ENCODE measurements at regions not wholly inside any gene's neighbourhood (a gene's known extent, or its start where the extent isn't known, plus 50 kb on each side); places are given as distances from the start of the nearest gene placed in this dataset.

DNA sequence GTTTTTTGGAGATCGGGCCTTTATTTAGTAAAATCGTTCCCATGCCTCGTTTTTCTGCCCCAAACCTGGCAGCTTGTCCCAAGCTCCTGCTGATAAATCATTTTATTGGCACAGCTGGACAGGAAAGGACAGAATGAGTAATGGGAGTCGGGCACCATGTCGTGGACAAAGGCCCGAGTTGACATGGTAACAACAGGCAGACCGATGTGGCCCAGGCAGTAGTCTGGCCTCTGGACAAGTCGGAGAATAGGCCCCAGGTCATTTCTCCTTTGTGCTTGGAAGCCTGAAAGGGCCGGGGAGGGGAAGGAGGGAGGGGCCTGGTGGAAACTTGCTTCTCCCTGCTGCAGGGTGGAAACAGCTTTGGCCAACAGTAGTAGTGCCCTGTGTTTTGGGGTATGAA, 234.9 kb downstream of the SUDS3 start:
- DNase-seq = no peak

DNA sequence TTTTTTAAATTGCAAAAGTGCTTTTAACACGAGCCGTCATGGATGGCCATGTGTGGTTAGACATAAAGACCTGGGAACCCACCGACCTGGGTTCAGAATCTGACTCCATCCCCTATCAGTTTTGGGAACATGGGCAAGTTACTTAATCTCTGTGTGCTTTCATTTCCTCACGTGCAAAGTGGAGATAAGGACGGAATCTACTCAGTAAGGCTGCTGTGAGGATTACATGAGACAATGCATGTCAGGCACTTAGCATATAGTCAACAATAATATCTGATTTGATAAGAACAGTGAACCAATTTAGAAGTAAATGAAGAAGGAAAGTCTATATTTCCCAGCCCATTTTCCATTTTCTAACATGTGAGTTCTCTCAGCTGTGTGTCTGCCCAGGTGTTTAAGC, 235.4 kb downstream of the SUDS3 start:
- DNase-seq = no peak

DNA sequence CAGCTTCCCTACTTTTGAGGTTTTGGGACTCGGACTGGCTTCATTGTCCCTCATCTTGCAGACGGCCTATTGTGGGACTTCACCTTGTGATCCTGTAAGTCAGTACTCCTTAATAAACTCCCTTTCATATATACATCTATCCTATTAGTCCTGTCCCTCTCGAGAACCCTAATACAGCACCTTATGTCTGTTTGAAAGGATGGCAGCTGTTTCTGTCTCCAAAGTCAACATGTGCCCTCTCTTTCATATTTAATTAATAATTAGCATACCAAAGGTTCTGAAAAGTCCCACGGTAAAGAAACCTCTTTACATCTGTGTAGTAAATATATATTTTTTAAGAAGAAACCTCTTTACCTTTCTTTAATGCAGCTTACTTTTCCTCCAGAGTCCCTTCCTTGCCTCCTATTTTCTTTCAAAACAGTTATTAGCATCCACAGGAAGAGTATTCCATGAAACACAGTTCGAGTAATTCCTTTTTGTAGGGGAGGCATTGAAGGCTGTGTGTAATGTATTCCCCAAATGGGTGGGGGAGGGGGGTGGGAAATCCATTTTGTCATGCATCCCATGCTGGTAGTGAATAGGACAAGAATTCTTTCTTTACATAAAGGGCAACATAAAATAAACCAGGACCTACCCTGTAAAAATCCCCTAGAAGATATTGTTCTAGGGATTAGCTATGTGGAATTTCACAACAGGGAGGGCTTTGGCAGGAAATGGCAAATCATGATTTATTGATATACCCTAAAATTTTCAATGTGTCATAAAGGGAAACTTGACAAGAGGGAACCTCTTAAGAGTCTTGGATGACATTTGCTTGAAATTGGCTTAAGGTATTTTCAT, 241.5 kb downstream of the SUDS3 start:
- no peak for DNase-seq

DNA sequence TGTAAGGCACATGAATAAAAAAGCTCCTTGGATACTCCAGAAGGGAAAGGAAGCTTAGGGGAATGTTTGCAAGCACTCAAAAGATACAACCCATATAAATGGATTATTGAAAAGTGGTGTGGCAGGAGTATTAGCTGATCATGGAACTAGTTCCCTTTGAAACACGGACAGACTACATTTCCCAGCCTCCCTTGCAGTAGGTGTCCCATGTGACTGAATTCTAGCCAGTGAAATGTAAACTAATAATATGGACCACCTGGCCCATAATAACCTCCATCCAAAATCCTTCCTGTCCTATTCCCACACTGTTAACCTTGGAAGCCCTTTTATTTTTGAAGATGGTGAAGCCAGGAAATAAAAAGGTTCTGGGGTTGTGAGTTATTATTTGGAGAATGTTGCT, 242.3 kb downstream of the SUDS3 start:
- no peak for DNase-seq

DNA sequence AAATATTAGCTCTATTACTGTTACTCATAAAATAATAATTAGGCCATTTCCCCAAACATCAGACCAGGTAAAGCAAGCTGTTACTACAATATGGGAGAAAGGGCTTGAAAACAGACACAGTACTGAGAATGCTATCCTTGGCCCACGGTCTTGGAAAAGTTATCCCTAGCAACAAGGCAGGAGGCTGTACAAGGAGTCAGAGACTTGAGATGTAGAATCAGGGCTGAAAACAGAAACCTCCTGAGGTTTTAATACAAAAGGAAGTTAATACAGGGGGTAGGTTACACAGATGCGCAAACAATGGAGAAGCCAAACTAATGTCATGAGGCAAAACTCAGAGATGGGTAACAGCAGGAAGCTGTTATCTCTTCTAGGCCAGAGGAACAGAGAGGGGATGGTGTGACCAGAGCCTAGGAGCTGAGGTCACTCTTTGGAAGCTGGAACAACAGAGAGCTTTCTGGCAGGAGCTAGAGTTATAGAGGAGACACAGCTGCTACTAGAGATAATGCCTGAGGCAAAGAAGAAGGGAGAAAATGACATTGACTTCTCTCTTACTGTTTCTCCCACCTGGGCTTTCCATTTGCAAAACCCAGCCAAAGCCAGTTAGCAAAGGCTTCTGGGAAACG, 248.8 kb downstream of the SUDS3 start:
- DNase-seq = no peak

DNA sequence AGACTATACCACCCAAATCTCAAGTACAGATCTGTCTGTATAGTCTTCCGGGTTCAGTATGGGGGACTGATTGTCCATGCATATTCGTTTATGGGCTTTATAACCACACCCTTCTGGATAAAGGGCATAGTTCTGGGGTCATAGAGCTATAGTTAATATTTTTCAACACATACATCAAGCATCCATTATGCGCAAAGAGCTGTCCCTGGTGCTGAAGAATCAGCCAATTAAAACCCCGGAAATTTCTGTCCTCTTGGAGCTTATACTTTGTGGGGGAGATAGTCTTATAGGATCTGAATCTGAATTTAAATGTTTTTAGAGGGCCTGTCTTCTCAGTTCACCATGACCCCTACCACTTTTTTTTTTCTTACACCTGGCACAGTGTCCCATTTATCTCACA, 256.7 kb downstream of the SUDS3 start:
- DNase-seq = no peak

DNA sequence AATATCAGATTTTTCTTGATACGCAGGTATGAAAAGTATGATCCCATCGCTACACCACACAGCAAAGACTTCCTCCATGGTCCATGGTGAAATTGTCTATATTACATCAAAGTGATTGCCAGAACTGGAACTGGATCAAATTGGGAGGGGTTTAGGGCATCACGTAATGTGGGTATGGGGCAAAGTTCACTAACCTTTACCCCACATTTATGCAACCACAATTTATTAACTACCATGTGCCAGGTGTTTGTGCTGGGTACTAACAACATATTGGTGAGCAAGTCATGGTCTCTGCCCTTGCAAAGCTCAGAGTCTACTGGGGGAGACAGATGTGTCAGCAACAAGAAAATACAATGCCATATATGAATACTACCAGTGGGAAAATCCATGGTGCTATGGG, 258.9 kb downstream of the SUDS3 start:
- DNase-seq = no peak

DNA sequence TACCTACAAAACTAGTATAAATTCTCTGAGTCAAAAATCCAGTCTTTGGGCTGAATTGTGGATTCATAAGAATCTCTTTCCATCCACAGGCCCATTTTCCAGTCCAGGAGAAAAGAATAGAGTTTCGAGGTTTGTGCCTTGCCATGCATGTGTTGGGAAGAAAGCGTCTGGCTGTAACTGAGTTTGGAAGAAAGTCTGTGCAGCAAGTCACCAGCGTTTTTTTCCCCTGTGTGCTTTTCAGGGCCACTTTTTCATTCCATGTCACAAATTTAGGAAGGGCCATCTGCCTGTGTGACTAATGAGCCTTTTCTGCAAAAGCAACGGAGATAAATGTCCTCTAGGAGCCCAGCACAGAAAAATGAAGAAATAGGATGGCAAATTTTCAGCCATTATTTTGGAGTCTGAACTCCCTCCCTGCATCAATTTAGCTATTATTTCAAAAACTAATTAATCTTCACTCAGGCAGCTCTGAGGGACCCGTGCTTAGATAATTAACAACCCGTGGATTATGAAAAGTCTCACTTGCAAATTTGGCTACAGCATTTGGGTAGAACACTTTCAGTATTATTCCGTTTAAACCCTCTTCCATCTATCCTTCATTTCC, 261.5 kb downstream of the SUDS3 start:
- no peak for DNase-seq

DNA sequence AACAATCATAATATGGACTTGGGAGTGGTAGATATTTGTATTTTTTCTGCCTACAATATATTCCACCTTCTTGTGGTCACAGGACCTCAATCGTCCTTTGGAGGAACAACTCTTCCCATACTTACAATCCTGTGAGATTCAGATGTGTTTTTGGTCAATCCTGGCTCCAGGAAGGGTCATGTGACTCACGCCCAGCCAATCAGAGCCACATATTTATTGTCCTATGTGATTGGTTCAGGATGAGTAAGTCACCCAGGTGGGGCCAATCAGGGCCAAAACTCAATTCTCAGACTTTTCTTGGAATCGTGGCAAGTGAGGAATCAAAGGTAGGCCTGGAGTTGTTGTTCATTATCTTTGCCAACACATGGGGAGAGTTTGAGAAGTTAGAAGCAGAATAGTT, 264.9 kb downstream of the SUDS3 start:
- DNase-seq = no peak

DNA sequence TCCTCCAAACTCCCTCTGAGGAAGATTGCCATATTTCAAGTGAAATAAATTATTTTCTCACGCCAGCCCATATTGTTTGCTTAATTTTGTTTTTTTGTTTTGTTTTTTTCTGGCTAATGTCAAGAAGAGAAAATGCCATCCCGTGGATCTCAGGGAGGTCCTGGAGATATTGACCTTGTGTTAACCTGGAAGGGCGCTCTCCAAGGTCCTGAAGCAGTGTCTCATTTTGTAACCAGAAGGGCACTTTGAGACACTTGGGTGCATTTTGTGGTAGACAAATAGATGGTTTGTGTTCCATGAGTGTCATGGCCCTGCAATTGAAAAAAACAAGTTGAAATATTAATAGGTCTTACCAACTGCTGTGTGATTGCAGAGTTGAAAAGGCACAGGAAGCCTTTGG, 268.9 kb downstream of the SUDS3 start:
- DNase-seq = no peak

DNA sequence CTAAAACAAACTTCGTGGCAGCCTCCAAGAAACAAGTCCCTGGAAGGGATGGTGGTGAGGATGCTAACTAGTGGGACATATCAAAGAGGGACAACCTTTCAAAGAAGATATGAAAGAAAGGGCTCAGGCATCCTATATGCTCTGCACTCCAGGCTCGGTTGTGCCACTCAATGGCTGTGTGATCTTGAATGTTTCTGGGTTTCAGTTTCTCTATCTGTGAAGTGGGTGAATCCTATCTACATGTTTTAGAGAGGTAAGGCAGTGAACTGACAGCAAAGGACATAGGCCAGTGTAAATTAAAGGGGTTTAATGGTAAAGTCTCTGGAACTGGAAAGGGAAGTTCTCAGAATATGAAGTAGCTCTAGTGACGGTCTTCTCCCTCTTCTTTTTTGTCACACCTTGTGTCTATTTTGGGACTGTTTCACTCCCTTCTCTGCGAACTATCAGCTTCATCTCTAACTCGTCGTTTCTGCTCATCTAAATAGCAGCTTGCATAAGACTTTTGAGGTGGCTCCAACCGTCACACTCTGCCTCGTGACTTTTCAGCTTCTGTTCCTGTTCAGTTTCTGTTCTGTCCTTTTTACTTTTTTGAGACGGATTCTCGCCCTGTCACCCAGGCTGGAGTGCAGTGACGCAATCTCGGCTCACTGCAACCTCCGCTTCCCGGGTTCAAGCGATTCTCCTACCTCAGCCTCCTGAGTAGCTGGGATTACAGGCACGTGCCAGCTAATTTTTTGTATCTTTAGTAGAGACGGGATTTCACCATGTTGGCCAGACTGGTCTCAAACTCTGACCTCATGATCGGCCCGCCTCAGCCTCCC, 273.6 kb downstream of the SUDS3 start:
- DNase-seq = no peak

DNA sequence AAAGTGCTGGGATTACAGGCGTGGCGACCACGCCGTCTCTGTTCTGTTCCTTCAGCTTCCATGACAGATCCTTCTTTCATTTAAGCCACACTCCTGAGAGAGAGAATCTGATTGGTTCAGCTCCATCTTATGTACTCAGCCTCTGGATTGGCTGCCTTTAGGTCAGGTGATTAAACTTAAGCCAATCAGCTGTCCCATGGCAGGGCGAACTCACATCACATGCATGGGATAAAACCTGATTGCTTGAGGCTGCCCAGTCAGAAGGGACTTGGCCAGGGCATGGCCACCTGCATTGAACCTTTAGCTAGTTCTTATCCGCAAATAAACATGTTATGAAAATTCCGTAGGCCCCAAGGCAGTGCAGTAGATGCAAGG, 274.2 kb downstream of the SUDS3 start:
- no peak for DNase-seq

DNA sequence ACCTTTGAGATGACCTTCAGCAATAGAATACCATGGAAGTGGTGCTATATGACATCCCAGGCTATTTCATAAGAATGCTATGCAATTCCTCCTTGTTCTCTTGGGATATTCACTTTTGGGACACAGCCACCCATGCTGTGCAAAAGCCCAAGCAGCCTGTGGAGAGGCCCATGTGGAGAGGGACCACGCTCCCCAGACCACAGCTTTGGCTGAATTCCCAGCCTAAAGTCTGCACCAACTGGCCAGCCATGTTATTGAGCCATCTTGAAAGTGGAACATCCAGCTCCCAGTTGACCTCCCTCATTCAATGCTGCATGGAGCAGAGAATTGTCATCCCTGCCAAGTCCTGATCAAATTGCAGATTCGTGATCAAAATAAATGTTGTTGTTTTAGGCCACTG, 275.1 kb downstream of the SUDS3 start:
- DNase-seq = no peak

DNA sequence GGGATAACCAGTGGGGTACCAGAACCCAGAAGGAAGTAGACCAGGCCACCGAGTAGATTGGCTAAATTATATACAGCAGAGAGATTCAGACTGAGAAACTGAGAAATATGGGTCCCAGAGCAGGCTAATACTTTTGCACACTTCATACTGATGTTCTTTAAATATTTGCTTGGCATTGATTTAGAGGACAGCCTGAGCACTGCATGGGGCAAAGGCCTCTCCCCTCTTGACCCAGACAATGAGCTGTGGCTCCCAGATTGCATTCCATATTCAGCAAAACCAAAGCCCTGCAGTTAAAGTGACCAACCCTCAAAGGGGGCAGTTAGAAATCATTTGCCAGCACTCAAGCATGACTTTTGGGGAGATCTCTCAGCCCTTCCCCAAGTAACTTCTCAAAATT, 279.2 kb downstream of the SUDS3 start:
- no peak for DNase-seq

DNA sequence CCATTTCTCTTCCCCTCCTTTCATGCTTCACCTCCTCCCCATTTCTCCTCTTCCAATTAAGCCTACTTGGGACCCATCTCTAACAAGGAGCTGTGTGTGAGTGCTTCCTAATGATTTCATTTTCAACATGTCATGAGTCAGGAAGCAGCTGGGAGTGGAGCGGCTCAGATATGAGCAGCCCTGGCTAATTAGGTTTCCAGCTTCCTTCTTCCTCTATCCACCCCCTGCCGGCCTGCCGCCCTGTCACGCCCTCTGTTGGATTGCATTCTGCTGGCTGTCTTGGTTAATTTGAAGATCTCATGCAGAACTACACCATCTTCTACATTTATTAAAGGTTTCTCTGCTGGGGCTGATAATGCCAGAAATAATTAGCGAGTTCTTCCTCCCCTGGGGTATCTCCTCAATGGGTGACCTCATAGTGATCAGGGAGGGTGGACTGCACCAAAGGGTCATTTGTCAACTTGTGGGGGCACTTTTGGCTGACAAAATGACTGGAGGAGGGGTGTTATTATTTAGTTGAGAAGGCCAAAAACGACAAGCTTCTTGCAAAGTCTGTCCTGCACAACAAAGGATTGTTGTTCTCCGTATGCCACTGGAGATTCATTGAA, 300.9 kb upstream of the SRRM4 start:
- no peak for DNase-seq

DNA sequence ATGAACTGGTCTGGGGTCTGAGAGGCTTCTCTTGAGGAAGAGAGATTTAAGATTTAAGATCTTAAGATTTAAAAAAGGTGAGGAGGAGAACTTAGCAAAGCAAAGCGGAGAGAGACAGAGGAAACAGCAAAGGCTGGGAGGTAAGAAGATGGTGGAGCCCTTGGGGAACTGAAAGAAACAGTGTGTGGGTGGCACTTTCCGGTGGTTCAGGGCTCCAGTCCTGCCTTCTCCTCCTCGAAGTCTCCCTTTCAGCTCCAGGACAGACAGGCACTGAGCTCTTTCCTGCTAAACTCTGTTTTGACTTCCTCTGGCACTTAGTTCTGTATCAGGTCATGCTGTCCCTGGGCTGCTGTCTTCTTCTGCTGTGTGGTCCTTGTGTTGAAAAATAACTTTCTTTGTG, 298.7 kb upstream of the SRRM4 start:
- no peak for DNase-seq

DNA sequence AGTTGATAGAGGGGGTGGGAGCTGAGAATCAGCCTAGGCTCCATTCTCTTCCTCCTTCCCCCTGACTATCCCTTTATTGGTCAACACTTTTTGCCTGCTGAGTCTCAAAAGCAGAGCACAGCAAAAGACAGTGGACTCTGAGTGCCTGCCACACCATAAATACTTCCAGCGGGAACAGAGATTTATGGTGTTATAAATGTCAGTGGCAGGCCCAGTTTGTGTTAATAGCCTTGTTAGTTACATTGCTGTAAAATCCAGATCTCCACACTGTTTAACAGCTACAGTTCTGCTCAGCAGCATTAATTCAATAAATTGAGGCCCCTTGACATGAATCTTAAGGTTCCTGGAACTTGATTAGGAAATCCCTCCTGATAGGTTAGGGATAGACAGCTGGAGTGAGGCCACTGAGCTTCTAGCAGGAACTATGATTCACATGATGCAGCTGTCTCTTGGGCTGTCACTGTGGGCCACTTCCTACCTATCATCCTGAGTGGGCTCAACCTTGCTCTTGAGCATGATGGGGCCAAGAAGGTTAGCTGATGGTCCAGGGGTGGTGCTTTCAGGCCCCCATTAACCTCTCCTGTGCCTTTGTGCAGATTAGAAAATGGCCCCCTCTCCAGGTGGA, 295.2 kb upstream of the SRRM4 start:
- no peak for DNase-seq

DNA sequence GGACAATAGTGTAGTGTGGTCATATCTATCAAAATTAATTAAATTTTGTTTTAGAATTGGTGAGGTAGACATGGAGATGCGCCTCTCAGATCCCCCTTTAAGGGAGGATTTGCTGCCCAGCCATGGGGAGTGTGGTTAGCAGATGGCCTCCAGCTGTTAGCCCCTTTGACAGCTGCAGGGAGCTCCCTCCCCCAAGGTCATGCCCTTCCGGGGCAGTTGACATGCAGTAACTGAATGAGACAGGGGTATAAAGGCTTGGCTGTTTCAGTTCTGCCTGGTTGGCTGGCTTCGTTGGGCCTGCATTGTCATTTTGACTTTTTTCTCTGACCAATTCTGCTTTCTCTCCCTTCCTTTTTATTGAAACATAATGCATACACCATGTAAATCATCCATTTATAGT, 291.5 kb upstream of the SRRM4 start:
- DNase-seq = no peak

DNA sequence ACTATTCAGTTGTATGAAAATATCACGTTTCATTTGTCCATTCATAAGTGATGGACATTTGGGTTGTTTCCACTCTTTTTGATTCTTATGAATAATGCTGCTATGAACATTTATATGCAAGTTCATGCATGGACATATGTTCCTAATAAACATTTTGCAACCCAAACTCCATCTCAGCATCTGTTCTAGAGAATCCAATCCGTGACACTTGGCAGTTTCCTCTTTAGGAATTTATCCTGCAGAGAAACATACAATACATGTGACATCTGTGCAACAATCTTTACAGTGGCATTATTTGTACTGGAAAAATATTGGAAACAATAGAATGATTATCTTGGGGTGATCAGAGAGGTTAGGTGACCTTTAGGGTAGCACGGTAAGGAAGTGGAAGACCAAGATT, 290.8 kb upstream of the SRRM4 start:
- no peak for DNase-seq

DNA sequence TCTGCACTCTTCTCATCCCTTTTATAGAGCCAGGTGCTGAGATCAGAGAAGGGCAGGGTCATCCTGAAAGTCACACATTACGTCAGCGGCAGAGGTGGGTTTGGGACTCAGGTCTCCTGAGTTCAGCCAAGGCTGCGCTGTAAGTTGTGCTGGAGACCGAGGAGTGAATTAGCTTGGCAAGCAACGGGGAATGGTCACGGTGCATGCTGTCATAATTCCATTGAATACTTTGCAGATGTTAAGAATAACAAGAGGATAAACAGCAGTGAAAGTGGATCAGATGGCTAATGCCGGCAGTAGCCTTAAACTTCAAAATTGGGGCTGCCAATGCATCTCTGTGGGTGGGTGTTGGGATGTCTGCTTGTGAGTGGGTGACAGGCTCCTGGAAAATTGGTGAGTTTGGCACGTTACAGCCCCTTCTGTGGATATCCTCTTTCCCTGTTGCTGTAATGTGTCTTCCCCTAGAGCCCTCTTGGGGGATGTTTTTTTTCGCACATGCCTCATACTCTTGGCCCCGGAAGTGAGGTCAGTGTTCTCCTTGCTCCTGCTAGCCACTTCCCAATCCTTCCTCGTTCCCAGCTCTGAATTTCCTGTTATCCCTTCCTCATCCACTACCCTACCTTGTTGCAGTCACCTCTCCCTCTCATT, 287.1 kb upstream of the SRRM4 start:
- DNase-seq = no peak

DNA sequence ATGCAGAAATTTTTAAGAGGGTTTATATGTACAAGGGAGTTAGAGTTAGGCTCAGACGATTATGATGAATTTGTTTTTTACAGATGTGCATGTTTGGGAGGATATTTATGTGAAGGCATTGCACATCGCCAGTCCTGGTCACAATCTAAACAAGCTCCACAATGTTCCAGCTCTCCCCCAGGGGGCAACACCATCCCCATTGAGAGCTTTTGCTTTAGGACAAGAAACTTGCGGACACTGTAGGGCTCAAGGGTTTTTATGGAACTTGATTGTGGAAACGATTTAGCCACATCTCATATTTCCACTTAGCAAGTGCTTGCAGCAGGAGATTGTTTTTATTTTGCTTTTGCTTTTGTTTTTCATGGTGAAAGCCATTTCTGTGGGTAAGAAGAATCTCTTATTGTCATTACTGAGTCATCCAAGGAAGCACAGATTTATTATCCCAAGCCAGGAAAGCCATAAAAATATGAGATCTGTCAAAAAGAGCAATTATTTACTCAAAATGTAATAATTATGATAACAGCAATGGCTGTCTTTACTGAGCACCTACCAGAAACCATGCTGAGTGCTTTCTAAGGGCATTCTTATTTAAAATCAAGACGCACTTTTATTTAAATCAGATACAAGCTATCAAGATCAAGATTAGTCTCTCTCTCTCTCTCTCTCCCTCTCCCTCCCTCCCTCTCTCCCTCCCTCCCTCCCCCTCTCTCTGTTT, 276.7 kb upstream of the SRRM4 start:
- DNase-seq = no peak
